Breast epithelium (tissue), 4 donors: ENCODE measurements at regions not wholly inside any gene's neighbourhood (a gene's known extent, or its start where the extent isn't known, plus 50 kb on each side); places are given as distances from the start of the nearest gene placed in this dataset.
"Not testable (repeated sequence)": the region's sequence is repeated elsewhere in the genome, so short reads cannot be mapped to it uniquely, and the experiment has no call there.

ENCODE experiments used
- DNase-seq, 2 donors: peaks; one replicate each; pipeline ENCODE4 v3.0.0-alpha.2; 2019; ENCODE audit warnings: low spot score in 2 of 2
- H3K27ac ChIP-seq, 2 donors: fragments of 200-600 bp; sonication (generic) in 1 of 2; one replicate each; pipeline ENCODE4 v1.5.1; 2016 to 2019; ENCODE audit warnings: mild to moderate bottlenecking in 1 of 2
- H3K27me3 ChIP-seq, 2 donors: fragments of 200-600 bp; sonication (generic) in 1 of 2; one replicate each; pipeline versions ENCODE4 v1.5.1 to v1.6.0; 2017 to 2019; ENCODE audit warnings: control low read depth in 1 of 2, mild to moderate bottlenecking in 1 of 2
- H3K36me3 ChIP-seq: fragments of 200-600 bp; one replicate; pipeline ENCODE4 v1.5.1; 2019
- H3K4me1 ChIP-seq, 2 donors: fragments of 200-600 bp; sonication (generic); one replicate each; pipeline ENCODE4 v1.5.1; 2016 to 2019; ENCODE audit warnings: control low read depth in 1 of 2
- H3K4me3 ChIP-seq, 3 donors: fragments of 200-600 bp; sonication (generic); 1 replicate in 2 of 3; 2 replicates in 1 of 3; pipeline ENCODE4 v1.5.1; 2016 to 2019; ENCODE audit warnings: mild to moderate bottlenecking in 3 of 3, moderate library complexity in 2 of 3
- H3K9me3 ChIP-seq, 2 donors: fragments of 200-600 bp; sonication (generic) in 1 of 2; one replicate each; pipeline ENCODE4 v1.5.1; 2016 to 2019; ENCODE audit warnings: control low read depth in 1 of 2
- POLR2A ChIP-seq: fragments of 450-650 bp; IDR thresholded peaks from one replicate; pipeline ENCODE4 v1.6.1; 2016; ENCODE audit warnings: antibody characterized with exemption, mild to moderate bottlenecking, moderate library complexity
- POLR2AphosphoS5 ChIP-seq, 3 donors: sonication (generic); formaldehyde crosslinking; IDR thresholded peaks; one replicate each; pipeline ENCODE4 v1.6.1; 2017; ENCODE audit warnings: antibody characterized with exemption in 3 of 3
- intact Hi-C: fragments of 100-400 bp; cut with DNase I; formaldehyde crosslinking; loops from one replicate; pipeline ENCODE4 v1.15.1; 2023; ENCODE audit warnings: low total_unique reads
- TF ChIP-seq, protein P1 (sequence below), 3 donors: fragments of 450-650 bp; IDR thresholded peaks; one replicate each; pipeline ENCODE4 v1.5.1; 2016 to 2017; ENCODE audit warnings: antibody characterized with exemption in 3 of 3, mild to moderate bottlenecking in 3 of 3, moderate library complexity in 3 of 3

DNA sequence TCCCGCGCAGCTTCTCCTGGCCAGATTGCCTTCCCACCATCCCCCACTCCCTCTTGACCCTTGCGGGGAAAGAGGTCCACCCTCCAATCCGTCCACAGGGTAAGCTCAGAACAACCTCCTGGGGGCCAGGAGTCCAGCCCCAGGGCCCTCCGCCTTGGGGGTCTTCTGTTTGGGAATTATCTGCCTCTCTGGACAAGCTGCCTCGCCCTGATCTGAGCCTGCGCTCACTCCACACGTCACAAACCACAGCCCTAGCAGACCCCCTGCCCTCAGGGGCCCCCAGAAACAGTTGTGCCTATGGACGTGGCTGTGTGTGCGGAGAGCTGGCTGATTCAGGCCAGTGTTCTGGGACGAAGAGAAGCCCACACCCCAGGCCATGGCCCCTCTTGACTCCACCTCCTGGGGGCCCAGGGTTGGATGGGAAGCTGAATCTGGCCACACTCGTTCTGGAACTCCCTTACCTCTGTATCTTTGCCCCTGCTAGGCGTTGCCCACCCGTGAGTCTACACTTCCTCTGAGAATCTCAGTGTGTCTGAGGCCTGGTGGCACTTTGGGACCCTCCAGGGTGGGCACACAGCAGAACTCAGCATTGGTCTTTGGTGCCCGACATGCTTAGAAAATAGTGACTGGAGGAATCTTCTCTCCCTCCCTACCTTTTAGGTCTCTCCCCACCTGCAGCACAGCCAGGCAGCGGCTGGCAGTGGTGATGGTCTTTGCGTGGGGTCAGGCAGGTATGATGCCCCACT lies 119.9 kb upstream of the SMURF2 start:
- Histone ChIP-seq H3K9me3 (no peaks in the 10 kb centered on the region), H3K4me3 (peak overlapping the region; percentile 47 to 71 (median 57)), H3K4me1 (peaks cover 5 to 7% of the 10 kb centered on the region in 2 donors), H3K36me3 (no peaks in the 10 kb centered on the region), H3K27me3 (no peaks in the 10 kb centered on the region), H3K27ac (peak overlapping the region; percentile 89)
- no peak for DNase-seq
- intact Hi-C loops, result no loop called here
- TF ChIP-seq, protein P1, sequence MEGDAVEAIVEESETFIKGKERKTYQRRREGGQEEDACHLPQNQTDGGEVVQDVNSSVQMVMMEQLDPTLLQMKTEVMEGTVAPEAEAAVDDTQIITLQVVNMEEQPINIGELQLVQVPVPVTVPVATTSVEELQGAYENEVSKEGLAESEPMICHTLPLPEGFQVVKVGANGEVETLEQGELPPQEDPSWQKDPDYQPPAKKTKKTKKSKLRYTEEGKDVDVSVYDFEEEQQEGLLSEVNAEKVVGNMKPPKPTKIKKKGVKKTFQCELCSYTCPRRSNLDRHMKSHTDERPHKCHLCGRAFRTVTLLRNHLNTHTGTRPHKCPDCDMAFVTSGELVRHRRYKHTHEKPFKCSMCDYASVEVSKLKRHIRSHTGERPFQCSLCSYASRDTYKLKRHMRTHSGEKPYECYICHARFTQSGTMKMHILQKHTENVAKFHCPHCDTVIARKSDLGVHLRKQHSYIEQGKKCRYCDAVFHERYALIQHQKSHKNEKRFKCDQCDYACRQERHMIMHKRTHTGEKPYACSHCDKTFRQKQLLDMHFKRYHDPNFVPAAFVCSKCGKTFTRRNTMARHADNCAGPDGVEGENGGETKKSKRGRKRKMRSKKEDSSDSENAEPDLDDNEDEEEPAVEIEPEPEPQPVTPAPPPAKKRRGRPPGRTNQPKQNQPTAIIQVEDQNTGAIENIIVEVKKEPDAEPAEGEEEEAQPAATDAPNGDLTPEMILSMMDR (IDR thresholded peaks at IDR 0.05), result no peak
- no peak for TF ChIP-seq POLR2AphosphoS5 (IDR thresholded peaks at IDR 0.05)
- TF ChIP-seq POLR2A, result no peak

DNA sequence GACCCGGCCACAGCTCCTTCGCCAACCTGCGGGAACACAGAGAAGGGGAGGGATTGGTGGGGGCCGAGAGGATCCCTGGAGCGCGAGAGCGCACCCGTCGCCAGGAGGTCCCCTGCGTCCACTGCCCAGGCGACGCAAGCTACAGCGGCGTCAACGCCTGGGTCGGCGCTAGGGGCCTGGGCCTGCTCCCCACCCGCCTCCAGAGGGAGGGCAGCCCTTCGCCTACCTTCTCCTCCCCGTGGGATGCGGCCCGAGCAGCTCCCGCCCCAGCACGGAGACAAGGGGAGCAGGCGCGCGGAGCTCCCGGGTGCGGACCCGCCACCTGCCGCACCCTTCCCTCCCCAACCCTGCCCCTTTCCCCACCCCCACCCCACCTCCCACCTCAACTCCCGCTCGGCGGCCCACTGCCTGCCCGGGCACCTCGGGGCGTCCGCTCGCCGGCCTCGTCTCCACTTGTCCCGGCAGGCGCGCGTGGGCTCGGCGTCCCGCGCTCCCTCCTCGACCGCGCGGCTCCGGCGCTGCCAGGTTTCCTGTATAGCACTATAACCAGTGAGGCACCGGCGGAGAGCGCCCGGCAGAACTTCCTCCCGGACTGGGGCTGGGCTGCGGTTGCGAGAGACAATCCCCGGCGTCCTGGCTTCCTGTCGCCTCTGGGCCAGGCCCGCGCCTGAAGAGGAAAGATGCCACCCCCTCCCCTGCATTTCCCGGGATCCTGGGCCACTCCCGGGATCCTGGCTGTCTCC lies 119.1 kb upstream of the SMURF2 start:
- Histone ChIP-seq H3K4me3 (peak overlapping the region; percentile 47 to 71 (median 57)), H3K4me1 (peaks cover 5 to 7% of the 10 kb centered on the region in 2 donors), H3K9me3 (no peaks in the 10 kb centered on the region), H3K27me3 (no peaks in the 10 kb centered on the region), H3K36me3 (no peaks in the 10 kb centered on the region), H3K27ac (peak overlapping the region; percentile 89)
- no peak for TF ChIP-seq POLR2A
- TF ChIP-seq POLR2AphosphoS5 (IDR thresholded peaks at IDR 0.05), result no peak
- TF ChIP-seq, protein P1 (IDR thresholded peaks at IDR 0.05), result no peak
- intact Hi-C loops, result no loop called here
- peak; percentile 52 to 73 for DNase-seq

- Histone ChIP-seq H3K4me3 (peak overlapping the region; percentile 47 to 71 (median 57)), H3K9me3 (no peaks in the 10 kb centered on the region), H3K27ac (peak overlapping the region; percentile 89), H3K36me3 (no peaks in the 10 kb centered on the region), H3K27me3 (no peaks in the 10 kb centered on the region), H3K4me1 (peaks cover 5 to 7% of the 10 kb centered on the region in 2 donors)
- intact Hi-C loops, result no loop called here
- DNase-seq, result peak; percentile 78 to 84
- TF ChIP-seq, protein P1 (IDR thresholded peaks at IDR 0.05), result no peak
- TF ChIP-seq POLR2A, result no peak
- TF ChIP-seq POLR2AphosphoS5 (IDR thresholded peaks at IDR 0.05), result no peak
Measured at GRCh38 chr17:64780096-64781013, 118.2 kb upstream of the SMURF2 start.

DNA sequence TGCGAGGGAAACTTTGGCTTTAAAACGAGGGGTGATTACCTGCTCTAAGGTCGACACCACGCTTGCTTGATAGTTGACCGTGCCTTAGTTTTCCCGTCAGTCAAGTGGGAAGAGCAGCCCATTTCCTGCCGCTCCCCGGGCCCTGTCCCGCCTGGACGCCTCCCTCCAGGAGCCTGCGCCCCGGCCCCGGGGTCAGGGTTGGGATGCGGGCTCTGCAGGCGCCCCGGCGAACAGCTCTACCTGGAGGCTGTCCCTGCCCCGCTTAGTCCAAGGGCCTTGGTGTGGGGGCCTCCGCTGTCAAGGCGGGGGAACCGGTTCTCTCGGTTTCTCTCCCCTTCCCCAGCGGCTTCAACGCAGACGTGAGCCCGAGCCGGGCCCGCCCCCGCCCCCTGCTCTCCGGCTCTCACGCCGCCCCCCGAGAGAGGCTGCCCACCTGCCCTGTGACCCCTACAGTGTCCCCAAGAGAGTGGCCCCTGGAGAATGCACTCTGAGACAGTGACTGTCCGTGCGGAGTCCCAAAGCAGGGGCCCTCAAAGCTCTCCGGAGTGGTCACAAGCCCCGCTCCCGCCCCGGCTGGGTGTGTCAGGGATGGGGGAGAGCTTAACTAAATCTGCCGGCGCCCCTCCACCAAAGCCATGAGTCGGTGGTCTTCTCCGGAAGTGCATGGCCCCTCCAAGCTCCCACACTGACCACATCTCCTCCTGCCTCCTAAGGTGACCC lies 117.4 kb upstream of the SMURF2 start:
- Histone ChIP-seq H3K9me3 (no peaks in the 10 kb centered on the region), H3K36me3 (no peaks in the 10 kb centered on the region), H3K27me3 (no peaks in the 10 kb centered on the region), H3K4me3 (peak overlapping the region; percentile 47 to 71 (median 57)), H3K4me1 (peaks cover 5 to 7% of the 10 kb centered on the region in 2 donors), H3K27ac (peak overlapping the region; percentile 89)
- intact Hi-C loops, result no loop called here
- no peak for DNase-seq
- TF ChIP-seq, protein P1 (IDR thresholded peaks at IDR 0.05), result no peak
- TF ChIP-seq POLR2AphosphoS5 (IDR thresholded peaks at IDR 0.05) (no peak), POLR2A (no peak)

- H3K27me3 ChIP-seq, H3K4me1 ChIP-seq, intact Hi-C loops, H3K36me3 ChIP-seq, DNase-seq, H3K9me3 ChIP-seq, H3K27ac ChIP-seq: not testable (repeated sequence)
- peak overlapping the region; percentile 19 to 71 (median 46) for H3K4me3 ChIP-seq
Measured at GRCh38 chr17:64779098-64779375, 116.9 kb upstream of the SMURF2 start.
